NB4 (cell line): ENCODE measurements at regions not wholly inside any gene's neighbourhood (a gene's known extent, or its start where the extent isn't known, plus 50 kb on each side); places are given as distances from the start of the nearest gene placed in this dataset.

Experiments used
- CTCF ChIP-seq: IDR thresholded peaks from one replicate; pipeline ENCODE4 v1.5.1; 2012; ENCODE audit warnings: low read depth, low read length
- POLR2A ChIP-seq: IDR thresholded peaks from 2 replicates; pipeline ENCODE4 v1.6.1; 2011; ENCODE audit warnings: mild to moderate bottlenecking; ENCODE audit not compliant: insufficient read length; ENCODE audit errors: extremely low read depth

- TF ChIP-seq CTCF, result no peak
- no peak for TF ChIP-seq POLR2A
Measured at GRCh38 chr4:32798471-32799159, 2078.4 kb downstream of the PCDH7 start.
